8988T (cell line): ENCODE measurements at regions not wholly inside any gene's neighbourhood (a gene's known extent, or its start where the extent isn't known, plus 50 kb on each side); places are given as distances from the start of the nearest gene placed in this dataset.

Source experiments
- DNase-seq: peaks from one replicate; pipeline ENCODE4 v3.0.0; 2011

- no peak for DNase-seq
Observed at GRCh38 chr9:85884256-85884655, 56.7 kb upstream of the NAA35 start.

GRCh38 chr9:85890962-85891361, 50.0 kb upstream of the NAA35 start:
- no peak for DNase-seq
